Astrocyte of the cerebellum (primary cell): ENCODE measurements at regions not wholly inside any gene's neighbourhood (a gene's known extent, or its start where the extent isn't known, plus 50 kb on each side); places are given as distances from the start of the nearest gene placed in this dataset.
A peak's percentile ranks its signal among the peaks of the same experiment; 100 is the strongest.

Source experiments
- DNase-seq: peaks from one replicate; pipeline ENCODE4 v3.0.0-alpha.2; 2011; ENCODE audit warnings: low read depth
- H3K4me3 ChIP-seq: 2 replicates; pipeline ENCODE4 v1.5.1; 2011; ENCODE audit warnings: mild to moderate bottlenecking, low read depth, low read length, moderate library complexity
- CTCF ChIP-seq: IDR thresholded peaks from 2 replicates; pipeline ENCODE4 v1.5.1; 2012; ENCODE audit warnings: low read length, low read depth, moderate library complexity, mild to moderate bottlenecking; ENCODE audit errors: missing control alignments
- in situ Hi-C: cut with HindIII; loops from 2 replicates; pipeline ENCODE4 v1.10.0; 2017; ENCODE audit warnings: low sequenced_read_pairs

- H3K4me3 ChIP-seq = no peak overlapping the region
- DNase-seq = peak; percentile 46
- in situ Hi-C loops = loop anchor here (5.0 kb wide), 1 partner anchor 1097 kb away; the partner anchor contains the start of gene CPEB2
- TF ChIP-seq CTCF = no peak
Observed at GRCh38 chr4:13905543-13905942, 278.0 kb upstream of the BOD1L1 start.

- H3K4me3 ChIP-seq = no peak overlapping the region
- DNase-seq = no peak
- no peak for TF ChIP-seq CTCF
- in situ Hi-C loops = loop anchor here (5.0 kb wide), 1 partner anchor 1096 kb away; the partner anchor contains the start of gene CPEB2
Observed at GRCh38 chr4:13906727-13907126, 279.2 kb upstream of the BOD1L1 start.

- TF ChIP-seq CTCF = peak; percentile 41
- peak; percentile 85 for DNase-seq
- H3K4me3 ChIP-seq = no peak overlapping the region
- in situ Hi-C loops = loop anchor here (5.0 kb wide), 1 partner anchor 1095 kb away; the partner anchor contains the start of gene CPEB2
Observed at GRCh38 chr4:13907255-13907751, 279.8 kb upstream of the BOD1L1 start.

GRCh38 chr4:13908455-13908854 is 280.9 kb upstream of the BOD1L1 start:
- in situ Hi-C loops = loop anchor here (5.0 kb wide), 1 partner anchor 1094 kb away; the partner anchor contains the start of gene CPEB2
- no peak for DNase-seq
- TF ChIP-seq CTCF = no peak
- H3K4me3 ChIP-seq = no peak overlapping the region

- DNase-seq = no peak
- H3K4me3 ChIP-seq = no peak overlapping the region
- in situ Hi-C loops = no loop called here
- no peak for TF ChIP-seq CTCF
Observed at GRCh38 chr4:13910556-13910955, 283.0 kb upstream of the BOD1L1 start.

- in situ Hi-C loops = no loop called here
- DNase-seq = no peak
Observed at GRCh38 chr4:13911256-13911655, 283.7 kb upstream of the BOD1L1 start.

More at GRCh38 chr4:13911256-13911655, 283.7 kb upstream of the BOD1L1 start:
- H3K4me3 ChIP-seq = no peak overlapping the region
- no peak for TF ChIP-seq CTCF
